NCI-H774 (cell line): ENCODE measurements at regions not wholly inside any gene's neighbourhood (a gene's known extent, or its start where the extent isn't known, plus 50 kb on each side); places are given as distances from the start of the nearest gene placed in this dataset.
"Not testable (repeated sequence)": the region's sequence is repeated elsewhere in the genome, so short reads cannot be mapped to it uniquely, and the experiment has no call there.

Experiments used
- DNase-seq: peaks from one replicate; lab custom pipeline; 2025; lab: John Stamatoyannopoulos, UW

DNA sequence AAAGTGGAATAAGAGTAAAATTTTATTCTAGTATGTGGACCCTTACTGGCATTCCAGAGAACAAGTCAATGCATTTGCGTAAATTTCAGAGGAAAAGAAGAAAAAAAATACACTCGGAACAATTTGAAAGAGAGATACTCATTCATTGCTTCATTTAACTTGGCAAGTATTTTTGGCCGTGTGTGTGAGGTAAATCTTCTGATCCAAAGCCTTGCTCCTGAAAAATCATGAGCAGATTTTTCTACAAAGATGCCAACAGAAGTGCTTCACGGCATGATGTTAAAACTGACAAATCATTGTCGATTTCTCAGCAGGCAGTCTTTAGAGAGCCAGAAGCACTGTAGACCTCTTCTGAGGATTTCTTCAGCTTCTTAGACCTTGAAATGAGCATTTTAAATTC lies 194.0 kb downstream of the COX18 start:
- no peak for DNase-seq

- DNase-seq: no peak
Observed at GRCh38 chr4:72875138-72875537, 194.4 kb downstream of the COX18 start.

DNA sequence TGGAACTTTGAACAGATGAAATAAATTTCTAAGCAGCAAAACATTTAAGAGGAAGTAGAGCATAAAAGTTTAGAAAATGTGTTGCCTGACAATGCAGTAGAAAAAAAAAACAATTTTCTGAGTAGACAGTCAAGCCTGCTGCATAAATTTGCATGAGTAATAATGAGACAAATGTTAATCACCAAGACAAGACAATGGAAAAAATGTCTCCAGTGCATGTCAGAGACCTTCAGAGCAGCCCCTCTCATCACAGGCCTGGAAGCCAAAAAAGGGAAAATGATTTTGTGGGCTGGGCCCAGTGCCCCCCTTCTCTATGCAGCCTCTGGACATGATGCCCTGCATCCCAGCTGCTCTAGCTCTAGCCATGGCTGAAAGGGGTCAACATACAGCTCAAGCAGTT lies 204.6 kb downstream of the COX18 start:
- DNase-seq: no peak

- DNase-seq: not testable (repeated sequence)
Observed at GRCh38 chr4:72864277-72864676, 205.2 kb downstream of the COX18 start.

DNA sequence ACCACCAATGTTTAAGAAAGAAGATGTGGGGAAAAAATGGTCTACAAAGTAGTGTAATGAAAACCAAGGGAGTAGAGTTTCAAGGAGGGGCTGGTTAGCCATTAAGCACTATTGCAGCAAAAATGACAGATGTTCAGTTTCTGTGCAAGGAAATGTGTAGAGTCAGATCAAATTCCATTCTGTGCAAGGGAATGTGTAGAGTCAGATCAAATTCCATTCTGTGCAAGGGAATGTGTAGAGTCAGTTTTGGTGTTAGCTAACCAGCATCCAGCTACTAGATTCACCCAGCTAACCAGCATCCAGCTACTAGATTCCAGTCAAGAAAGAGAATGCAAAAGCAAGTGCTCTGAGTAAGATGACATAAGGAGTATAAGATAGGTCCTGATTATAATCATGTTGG lies 208.8 kb downstream of the COX18 start:
- no peak for DNase-seq

- no peak for DNase-seq
Observed at GRCh38 chr4:72858328-72858727, 211.2 kb downstream of the COX18 start.

- no peak for DNase-seq
Observed at GRCh38 chr4:72857787-72858186, 211.7 kb downstream of the COX18 start.

GRCh38 chr4:72857216-72857615 lies 212.3 kb downstream of the COX18 start:
- no peak for DNase-seq

GRCh38 chr4:72846280-72847111 lies 223.0 kb downstream of the COX18 start:
- peak; percentile 19 for DNase-seq

DNA sequence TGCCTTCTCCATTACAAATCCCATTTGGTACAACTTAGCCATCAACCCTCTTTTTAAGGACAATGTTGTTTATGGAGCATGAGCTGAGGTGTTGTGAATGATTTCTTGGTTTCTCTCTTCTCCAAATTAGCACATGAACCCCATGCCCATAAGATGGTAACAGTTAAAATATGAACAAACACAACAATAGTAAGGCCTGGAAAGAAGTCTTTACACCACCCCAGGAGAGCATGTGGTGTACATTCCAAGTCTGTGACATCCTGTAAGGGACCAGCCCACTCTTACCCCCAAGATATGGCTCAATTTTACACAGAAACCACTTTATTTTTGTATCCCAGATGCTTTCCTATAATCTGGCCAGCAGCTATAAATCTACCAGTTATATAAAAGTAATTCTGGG lies 226.1 kb downstream of the COX18 start:
- DNase-seq: no peak

DNA sequence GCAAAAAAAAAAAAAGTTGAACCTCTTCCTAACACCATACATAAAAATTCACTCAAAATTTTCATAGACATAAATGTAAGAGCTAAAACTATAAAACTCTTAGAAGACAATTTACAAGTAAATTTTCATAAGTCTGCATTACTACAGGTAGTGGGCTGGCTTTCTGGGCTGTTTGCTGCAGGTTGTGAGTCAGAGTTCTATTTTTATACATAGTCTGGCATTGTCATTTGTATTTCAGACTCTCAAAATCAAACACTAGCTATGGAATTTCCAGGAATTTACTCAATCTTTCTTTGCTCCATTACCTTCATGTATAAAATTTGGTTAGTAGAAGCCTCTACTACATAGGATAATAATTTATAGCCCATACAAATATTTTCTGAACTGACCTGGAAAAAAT lies 227.2 kb downstream of the COX18 start:
- no peak for DNase-seq

DNA sequence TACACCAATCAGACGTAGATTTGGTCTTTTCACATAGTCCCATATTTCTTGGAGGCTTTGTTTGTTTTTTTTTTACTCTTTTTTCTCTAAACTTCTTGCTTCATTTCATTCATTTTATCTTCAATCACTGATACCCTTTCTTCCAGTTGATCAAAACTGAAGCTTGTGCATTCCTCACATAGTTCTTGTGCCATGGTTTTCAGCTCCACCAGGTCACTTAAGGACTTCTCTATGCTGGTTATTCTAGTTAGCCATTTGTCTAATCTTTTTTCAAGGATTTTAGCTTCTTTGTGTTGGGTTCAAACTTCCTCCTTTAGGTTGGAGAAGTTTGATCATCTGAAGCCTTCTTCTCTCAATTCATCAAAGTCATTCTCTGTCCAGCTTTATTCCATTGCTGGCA lies 229.3 kb downstream of the COX18 start:
- DNase-seq: not testable (repeated sequence)

- no peak for DNase-seq
Observed at GRCh38 chr4:72828864-72829263, 240.7 kb downstream of the COX18 start.

- no peak for DNase-seq
Observed at GRCh38 chr4:72827968-72828367, 241.5 kb downstream of the COX18 start.

- DNase-seq: no peak
Observed at GRCh38 chr4:72820107-72820506, 249.4 kb downstream of the COX18 start.

- DNase-seq: no peak
Observed at GRCh38 chr4:72817012-72817411, 248.0 kb upstream of the ADAMTS3 start.

- no peak for DNase-seq
Observed at GRCh38 chr4:72814241-72814640, 245.2 kb upstream of the ADAMTS3 start.

DNA sequence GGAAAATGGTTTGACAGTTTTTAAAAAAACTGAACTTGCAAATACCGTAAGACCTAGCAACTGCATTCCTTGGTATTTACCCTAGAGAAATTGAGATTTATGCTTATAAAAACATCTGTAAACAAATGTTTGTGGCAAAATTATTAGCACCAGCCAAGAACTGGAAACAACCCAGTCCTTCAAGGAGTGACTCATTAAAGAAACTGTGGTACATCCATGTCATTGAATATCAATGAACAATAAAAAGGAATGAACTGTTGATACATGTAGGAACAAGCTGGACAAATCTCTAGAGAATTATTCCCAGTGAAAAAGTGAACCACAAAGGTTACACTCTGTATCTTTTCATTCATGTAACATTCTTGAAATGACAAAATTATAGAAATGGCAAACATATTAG lies 240.2 kb upstream of the ADAMTS3 start:
- DNase-seq: no peak

DNA sequence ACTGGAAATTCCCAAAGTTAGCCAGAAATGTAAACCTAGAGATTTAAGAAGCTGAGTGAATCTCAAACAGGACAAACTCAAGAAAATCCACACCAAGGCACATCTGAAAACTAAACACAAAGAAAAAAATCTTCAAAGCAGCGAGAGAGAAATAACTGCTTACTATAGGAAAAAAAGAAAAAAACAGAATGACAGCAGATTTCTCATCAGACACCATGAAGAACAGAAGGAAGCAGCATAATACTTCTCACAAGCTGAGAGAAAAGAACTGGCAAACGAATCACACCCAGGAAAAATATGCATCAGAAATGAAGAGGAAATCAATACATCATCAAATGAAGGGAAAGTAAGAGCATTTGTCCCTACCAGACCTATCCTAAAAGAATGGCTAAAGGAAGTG lies 236.3 kb upstream of the ADAMTS3 start:
- DNase-seq: no peak

- no peak for DNase-seq
Observed at GRCh38 chr4:72797486-72797885, 228.5 kb upstream of the ADAMTS3 start.

DNA sequence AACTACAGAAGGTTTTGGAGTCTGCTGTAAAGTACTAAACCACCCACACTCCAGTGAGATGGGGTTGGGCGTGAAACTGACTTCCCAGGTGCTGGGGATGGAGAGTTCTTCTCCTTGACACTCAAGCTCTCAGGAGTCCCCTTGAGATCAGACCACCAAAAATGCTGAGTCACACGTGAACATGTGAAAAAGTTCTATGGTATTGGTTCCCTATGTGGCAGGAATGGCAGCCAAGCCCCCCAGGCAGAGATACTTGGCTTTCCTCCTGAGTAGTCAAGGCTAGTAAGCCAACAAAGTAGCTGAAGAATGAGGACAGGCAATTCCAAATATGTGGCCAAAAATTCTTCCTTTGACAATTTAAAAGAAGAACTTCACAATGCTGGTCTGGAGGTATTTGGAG lies 222.0 kb upstream of the ADAMTS3 start:
- DNase-seq: no peak

- DNase-seq: no peak
Observed at GRCh38 chr4:72786401-72786990, 217.5 kb upstream of the ADAMTS3 start.

DNA sequence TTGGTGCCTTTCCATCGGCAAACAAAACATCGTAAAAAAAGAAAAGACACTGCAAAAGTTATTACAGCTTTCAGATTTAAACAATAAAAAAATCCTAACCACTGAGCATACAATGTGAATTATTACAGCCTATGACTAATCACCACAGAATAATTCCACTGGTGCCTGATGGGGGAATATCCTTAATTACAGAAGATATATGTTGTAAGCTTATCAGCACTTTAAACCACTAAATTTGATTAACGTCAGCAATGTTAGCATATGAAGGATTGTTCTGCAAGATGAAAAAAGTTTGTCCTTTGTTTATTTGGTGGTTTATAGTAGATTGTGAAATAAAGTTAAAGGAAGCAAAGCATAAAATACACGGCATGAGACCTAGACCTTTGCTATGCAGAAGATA lies 210.2 kb upstream of the ADAMTS3 start:
- DNase-seq: no peak

DNA sequence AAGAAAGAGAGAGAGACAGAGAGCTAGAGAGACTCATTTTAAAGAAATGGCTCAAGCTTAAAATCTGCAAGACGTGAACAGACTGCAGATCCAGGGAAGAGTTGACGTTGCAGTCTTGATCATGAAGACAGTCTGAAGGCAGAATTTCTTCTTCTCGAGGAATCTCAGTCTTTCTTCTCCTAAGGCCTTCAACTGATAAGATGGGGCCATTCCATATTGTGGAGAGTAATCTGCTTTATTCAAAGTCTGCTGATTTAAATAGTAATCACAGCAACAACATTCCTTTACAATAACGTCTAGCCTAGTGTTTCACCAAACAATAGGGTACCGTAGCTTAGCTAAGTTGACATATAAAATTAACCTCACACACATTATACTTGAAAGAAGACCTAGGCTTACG lies 208.4 kb upstream of the ADAMTS3 start:
- DNase-seq: no peak
